Activated CD4-positive, alpha-beta T cell treated with anti-CD3 and anti-CD28 coated beads, Interleukin-2, amount 50 U/mL, for 24 hours (primary cell): ENCODE measurements at regions not wholly inside any gene's neighbourhood (a gene's known extent, or its start where the extent isn't known, plus 50 kb on each side); places are given as distances from the start of the nearest gene placed in this dataset.

Source experiments
- DNase-seq, 2 donors: peaks; one replicate each; pipeline ENCODE4 v3.0.0-alpha.2; 2020; ENCODE audit warnings: low read depth in 1 of 2, low spot score in 1 of 2

DNA sequence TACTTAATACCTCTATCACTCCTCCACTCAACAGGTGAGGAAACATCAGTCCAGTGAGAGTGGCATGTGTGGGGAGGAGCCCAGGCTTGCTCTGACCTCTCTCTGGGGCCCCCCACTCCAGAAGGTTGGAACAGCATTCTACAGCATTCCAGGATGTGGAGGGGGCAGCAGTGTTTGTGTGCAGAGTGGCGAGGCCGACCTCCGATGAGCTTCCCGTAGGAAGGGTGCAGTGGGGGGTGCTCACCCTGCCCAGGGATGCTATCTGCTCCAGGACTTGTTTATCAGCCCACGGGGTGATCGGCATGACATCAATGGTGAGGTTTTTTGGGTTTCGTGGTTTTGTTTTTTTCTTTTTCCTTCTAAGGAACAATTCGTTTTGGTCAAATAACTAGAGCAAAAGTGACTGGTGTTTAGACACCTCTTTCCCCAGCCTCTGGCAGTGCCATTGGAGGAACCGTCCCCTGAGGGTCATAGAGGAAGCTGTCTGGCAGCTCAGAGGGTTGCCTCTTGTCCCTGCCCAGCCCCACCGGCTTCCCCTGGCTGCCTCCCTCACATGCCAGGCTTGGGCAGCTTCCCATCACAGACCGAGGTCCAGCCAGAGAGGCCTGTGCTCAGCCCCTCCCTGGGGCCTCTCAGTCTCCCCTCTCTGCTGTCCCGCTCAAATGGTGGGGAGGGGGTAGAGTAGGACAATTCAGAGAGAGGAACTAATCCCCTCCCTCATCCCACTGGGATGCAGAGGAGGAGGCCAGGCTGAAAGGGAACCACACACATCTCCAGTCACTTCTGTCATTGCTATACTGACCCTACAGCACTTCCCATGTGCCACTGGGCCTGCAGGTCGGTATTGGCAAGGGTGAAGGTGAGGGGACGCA, 96.5 kb downstream of the ZFP36L2 start:
- DNase-seq: no peak

DNA sequence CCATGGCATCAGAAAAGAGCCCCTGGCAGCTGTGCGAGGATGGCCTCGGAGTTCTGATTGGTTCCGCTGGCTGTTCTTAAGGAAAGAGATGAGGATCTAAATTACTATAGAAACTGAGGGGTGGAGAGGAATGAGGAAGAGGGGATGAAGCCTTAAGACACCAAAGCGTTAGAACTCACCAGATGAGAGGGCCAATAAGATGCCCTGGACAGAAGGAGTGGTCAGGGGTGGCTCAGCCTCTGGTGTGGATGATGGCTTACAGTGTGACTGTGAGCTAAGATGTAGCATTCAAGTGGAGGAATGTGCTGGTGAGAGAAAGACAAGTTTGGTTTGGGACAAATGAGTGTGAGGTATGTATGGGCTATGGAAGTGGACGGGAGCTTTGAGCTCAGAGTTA, 97.8 kb downstream of the ZFP36L2 start:
- DNase-seq: no peak

DNA sequence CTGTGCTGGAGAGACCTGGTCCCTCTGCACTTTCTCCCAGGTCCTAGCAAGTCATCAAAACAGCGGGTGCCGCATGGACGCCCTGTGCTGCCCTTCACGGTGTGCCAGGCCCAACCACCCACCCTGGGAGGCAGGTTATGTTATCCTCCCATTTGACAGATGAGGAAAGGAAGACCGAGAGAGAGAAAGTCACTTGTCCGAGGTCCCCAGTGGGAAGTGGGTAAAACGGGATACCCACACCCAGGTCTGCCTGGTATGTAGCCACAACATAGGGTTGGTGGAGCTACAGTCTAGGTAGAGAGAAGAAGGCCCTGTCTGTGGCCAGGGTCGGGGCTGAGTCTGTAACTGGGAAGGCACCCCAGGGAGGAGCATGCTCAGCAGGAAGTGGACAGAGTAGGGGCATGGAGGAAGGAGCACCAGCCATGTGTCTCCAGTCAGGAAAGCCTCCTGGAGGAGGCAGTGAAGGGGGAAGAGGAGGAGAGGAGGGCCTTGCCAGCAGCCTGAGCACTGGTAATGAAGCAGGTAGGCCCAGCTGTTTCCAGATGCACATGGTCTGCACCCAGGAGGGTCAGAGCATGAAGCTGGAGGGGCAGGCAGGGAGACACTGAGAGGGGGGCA, 98.4 kb downstream of the ZFP36L2 start:
- DNase-seq: no peak

DNA sequence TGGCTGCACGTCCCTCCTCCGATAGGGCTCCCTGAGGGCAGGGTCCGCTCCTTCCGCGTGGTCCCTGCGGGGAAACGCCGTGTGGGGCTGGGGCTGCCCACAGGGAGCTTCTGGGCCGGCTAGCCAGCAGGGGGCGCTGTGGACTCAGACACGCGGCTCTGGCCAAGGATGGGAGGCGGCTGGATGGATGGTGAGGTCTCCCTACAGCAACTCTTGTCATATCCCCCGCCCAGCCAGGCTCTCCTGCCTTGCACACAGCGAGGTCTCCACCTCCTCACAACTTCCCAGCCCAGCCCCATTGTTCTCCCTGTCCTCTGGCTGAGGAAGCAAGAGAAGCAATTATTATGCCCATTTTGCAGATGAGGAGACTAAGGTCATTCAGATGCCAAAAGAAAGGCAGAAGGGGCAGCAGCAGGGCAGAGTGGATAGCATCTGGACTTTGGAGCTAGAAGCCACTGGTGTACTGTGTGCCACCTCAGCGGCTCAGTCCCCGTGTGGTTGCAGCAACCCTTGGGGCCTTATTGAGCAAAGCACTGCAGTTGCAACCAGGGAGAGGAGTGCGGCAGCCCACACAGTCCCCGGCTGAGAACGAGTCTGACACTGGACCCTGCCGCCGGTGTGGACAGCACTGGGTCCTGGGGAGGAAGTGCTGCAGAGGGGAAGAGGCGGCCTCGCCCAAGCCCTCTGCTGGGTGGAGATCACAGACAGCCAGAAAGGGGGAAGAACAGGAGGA, 99.0 kb downstream of the ZFP36L2 start:
- peak; percentile 85 to 93 for DNase-seq

DNA sequence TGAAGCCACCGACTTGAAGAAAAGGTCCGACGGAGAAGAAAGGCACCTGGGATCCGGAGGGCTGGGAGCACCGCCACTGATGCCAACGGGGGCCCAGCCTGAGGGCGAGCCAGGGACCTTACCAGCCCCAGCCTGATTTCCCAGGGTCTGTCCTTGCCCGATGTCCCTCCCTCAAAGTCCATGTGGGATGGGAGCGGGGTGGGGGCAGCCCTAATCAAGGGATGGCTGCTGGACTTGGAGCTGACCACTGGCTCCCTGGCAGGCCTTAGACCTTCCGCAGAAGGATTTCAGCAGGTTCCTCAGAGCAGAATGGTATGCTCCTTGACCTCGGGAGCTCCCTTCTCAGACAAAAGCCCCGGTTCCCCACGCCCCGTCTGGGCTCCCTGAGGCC, 99.6 kb downstream of the ZFP36L2 start:
- DNase-seq: no peak

DNA sequence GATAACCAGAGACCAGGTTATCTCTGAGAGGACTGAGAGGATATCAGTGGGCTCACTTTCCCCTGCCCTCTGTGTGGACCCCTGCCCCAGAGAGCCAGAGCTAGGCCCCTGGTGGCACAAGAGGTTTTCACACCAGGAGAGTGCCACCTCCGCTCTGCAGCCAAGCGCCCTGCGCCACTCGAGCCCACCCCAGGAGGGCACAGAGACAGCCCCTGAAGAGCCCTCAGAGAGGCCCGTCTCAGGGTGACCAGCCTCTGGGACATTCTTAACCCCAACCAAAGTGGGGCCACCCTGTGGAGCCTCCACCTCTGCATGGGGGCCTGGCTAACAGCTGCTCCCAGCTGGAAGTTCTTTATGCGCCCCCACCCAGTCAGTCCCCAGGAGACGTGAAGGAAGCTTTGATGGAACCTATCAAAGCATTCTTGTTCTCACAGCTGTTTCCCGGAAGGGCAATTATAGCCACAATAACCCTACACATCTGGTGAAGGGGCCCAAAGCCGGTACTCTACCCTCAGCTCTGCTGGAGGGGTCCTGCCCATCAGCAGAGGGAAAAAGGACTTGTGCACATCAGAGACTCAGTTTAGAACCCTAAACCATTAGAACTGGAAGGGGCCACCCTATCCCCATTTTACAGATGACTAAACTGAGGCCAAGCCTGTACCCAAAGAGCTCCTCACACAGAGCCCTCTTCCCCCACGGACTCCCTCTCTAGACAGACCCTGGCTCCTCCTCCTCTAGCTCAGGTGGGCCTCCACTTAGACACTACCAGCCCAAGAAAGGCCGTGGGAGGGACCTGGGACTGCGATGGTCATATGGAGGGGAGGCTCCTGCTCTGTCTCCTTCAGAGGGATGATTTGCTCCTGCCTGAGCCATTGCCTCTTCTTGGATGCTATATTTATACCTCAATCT, 101.1 kb downstream of the ZFP36L2 start:
- DNase-seq: no peak

DNA sequence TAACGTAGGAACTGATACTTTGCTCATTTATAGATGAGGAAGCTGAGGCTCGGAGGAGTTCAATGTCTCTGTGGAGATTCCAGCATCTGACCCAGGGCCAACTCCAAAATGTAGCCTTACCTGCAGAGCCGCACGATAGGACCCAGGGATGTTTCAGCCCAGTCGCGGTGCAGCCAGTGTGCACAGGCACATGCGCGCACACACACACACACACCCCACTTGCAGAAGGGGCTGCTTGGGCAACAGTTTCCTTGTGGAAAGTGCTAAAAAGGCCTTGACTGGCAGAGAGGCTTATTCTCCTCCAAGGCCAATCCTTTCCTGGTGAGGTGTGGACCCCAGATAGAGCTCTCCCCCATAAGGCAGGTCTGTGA, 101.7 kb downstream of the ZFP36L2 start:
- no peak for DNase-seq

DNA sequence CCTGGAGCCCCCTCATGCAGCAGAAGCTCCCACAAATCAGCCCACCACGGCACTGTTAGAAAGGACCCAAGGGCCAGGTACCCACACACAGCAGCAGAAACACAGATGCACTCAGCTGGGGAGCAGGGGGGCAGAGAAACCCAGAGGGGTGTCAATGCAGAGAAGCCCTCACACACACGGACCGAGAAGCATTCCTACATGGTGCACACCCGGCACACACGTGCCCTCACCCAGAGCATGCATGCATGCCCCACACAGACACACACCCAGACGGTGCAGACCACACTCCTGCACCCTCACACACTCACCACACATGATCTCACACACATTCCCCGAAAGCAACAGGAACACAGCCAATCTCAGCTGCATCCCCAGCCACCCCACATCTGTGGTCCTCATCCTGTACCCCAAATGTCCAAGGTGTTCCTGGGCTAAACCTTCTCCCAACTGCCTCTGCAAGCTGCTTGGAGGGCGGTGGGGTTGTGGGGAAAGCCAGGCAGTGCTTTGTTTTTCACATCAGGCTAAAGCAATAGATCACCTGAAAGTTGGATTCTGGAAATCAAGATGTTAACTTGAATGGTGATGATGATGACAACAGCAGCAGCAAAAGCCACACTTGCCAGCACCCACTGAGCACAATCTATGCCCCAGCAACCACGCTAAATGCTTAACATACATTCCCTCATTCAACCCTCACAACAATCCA, 102.3 kb downstream of the ZFP36L2 start:
- DNase-seq: no peak

DNA sequence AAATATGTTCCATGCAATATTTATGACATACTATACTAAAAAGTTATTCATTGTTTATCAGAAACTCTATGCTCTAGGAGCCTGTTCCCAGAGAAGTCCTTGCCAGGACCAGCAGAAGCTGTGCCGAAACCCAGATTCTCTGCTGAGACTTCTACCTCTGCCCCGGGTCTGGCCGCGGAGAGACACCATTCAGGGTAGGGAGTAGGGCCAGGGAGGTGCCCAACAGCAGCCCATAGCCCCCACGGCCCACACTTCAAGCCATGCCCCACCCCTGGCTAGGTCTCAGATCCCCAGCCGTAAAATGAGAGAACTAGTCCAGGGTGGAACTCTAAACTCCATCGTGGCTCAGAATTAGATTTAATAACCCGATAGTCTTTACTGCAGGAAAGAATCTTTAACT, 102.9 kb downstream of the ZFP36L2 start:
- DNase-seq: no peak

DNA sequence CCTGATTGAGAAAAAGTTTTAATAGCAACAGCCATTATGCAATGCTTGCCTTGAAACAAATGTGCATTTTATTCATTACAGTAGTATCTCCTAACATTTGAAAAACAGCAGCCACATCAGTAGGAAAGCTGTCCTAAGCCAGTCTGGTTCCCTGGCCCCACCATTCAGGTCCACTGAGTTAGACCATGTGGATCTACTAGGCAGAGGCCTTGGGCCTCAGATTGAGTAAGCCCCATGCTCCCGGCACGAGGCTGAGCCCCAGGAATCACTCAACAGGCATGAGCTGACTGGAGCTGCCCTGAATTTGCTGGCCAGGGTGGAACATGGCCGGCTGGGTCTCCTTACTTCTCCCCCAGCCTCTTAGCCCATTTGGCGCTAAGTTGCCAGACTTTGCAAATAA, 103.4 kb downstream of the ZFP36L2 start:
- DNase-seq: no peak

DNA sequence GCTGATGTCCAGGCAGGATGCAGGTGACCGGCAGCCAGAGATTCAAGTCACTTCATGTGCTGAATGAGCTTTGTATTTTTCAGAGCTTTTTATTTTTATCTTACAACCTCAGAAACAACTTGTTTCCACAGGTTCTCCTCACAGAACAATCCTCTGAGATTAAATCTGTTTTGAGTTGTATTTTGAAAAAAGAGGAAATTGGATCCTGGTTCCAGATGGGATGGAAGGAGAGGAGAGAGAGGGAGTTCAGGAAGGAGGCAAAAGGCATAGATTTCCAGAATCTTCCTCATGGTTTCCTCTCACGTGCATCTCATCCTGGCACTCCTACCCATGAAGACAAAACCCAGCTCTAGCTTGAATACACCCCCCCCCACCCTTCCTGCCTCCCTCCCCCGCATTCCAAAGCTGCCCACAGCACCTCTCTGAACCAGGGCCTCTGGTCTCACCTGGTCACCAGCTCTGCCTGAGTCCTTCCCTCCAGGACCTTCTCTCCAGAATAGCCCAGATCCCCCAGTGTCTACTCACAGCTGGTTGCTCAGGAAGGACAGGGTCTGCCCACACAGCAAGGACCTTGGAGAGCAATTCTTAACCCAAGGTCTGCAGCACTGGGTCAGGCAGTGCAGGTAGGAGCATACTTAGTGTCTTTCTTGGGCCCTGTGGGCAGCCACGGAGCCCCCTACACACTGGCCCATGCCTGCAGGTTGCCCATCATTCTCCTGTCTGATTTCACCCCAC, 104.7 kb downstream of the ZFP36L2 start:
- no peak for DNase-seq

DNA sequence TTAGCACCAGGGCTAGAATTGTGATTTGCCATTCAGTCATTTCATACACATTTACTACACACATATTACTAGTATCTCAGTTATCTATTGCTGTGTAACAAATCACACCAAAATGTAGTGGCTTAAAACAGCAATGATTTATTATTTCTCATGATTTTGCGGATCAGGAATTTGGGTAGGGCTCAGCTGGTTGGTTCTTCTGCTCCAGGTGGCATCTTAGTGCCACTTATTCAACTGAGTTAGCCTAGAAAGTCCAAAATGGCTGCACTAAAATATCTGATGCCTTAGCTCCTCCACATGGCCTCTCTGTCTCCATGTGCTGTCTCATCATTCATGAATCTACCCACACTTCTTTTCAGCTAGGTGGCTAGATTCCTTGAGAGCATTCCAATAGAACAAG, 107.1 kb downstream of the ZFP36L2 start:
- no peak for DNase-seq

DNA sequence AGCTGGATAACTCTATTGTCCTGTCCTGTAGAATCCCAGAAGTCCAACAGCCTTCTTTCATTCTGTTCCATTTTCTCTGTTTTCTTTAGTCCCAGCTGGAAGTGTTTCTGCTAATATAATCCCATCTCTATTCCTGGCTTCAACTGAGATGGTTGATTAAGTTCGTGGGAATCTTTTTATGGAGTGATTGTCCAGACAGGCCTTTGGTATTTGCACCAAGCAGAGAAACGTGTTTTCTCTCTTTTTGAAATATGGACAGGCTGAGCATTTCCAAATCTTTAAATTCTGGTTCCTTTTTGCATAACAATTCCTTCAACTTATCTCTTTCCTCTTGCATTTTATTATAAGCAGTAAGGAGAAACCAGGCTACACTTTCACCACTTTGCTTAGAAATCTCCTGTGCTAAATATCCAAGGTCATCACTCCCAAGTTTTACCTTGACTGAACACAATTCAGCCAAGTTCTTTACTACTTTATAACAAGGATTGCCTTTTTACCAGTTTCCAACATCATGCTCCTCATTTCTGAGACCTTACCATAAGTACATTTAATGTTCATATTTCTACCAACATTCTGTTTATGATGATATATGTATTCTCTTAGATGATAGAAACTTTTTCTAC, 108.8 kb downstream of the ZFP36L2 start:
- DNase-seq: no peak

DNA sequence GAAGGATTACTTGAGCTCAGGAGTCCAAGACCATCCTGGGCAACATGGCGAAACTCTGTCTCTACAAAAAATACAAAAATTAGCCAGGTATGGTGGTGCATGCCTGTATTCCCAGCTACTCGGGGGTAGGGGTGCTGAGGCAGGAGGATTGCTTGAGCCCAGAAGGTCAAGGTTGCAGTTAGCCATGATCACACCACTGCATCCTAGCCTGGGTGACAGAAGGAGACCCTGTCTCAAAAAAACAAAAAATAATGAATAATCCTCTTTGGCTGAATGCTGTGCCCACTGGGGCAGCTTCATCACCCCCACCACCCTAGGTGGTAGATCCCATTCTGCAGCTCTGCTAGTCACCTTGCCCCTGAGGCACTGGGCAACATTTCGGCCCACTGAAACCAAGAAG, 109.4 kb downstream of the ZFP36L2 start:
- no peak for DNase-seq

DNA sequence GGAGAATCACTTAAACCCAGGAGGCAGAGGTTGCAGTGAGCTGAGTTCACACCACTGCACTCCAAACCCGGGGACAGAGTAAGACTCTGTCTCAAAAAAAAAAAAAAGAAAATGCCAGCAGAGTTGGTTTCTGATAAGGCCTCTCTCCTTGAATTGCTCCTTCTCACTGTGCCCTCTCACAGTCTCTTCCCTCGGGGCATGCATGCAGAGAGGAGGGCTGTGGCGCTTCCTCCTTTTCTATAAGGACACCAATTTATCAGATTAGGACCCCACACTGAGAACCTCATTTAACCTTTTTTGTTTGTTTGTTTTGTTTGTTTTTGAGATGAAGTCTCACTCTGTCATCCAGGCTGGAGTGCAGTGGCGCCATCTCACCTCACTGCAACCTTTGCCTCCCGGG, 110.5 kb downstream of the ZFP36L2 start:
- DNase-seq: no peak

DNA sequence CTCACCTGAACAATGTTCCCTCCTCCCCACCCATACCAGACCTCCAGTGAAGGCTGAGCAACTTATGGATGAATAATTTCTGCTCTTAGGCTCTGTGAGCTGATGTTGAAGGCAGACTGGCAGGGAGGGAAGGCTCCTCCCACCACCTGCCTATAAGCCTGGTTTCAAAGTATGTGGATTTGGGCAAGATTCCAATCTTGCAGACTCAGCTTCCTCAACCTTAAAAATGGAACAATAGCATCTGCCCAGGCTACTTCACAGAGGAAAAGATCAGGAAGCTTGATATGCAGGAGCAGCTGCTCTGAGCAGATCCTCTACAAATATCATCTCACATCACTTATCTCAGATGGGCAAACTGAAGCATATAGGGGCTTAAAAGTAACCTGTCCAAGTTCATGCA, 112.2 kb downstream of the ZFP36L2 start:
- no peak for DNase-seq

DNA sequence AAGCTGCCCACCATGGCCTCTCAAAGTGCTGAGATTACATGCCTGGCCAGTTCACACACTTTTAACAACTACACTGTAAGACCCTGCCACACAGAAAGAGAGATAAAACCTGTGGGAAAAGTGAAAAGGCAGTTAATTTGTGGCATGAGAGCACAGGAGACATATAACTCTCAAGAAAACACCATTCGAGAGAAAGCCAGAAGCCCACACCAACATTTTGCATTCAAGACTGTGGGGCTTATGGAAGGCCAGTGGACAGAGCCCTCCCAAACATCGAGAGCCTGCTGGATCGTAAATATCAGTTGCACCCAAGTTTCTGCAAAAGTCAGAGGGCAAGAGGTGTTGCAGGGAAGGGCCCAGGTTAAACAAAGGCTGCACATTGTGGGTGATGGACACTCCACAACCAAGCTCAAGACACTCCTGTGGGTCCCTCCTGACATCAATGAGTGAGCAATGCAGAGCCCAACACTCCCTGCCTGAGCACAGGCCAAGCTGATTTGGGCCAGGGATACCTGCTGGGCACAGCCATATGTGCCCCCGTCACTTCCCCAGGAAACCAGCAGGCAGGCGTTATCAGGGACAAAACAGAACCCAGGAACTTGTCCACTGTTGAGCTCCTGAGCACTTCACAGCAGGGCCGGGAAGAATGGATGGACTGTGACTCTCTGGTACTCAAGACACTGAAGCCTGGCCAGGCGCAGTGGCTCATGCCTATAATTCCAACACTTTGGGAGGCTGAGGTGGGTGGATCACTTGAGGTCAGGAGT, 114.4 kb downstream of the ZFP36L2 start:
- DNase-seq: no peak

DNA sequence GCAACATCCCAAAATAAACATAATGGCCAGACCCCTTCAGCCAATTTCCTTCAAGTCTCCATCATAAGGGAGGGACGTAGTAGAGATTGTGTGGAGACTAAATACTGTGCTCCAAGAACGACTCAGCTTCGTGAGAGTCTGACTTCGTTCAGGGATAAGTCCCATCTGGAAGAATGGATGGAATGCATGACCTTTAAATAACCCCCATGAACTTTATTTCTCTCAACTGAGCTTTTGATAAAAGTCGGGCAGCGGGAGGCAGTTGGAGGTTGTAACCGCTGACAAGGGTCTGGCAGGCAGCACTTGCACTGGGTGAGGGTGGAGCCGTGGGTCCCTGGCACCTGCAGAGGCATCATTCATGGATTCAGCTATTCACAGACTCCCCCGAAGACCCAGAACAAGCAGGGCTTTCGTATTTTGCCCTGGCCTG, 115.9 kb downstream of the ZFP36L2 start:
- no peak for DNase-seq
